HepG2 (cell line): ENCODE measurements at regions not wholly inside any gene's neighbourhood (a gene's known extent, or its start where the extent isn't known, plus 50 kb on each side); places are given as distances from the start of the nearest gene placed in this dataset.
A peak's percentile ranks its signal among the peaks of the same experiment; 100 is the strongest.

Experiments
- DNMT3B ChIP-seq: conservative IDR thresholded peaks from 2 replicates; pipeline ENCODE4 v1.6.1; 2016; ENCODE audit warnings: missing biosample characterization, control low read depth
- EEA1 ChIP-seq: sonication (generic); formaldehyde crosslinking; IDR thresholded peaks from 2 replicates; pipeline ENCODE4 v1.5.1; 2020; ENCODE audit warnings: mild to moderate bottlenecking, missing genetic modification reagents, borderline replicate concordance
- HIVEP1 ChIP-seq: sonication (generic); formaldehyde crosslinking; IDR thresholded peaks from 2 replicates; pipeline ENCODE4 v1.4.0; 2020; ENCODE audit warnings: mild to moderate bottlenecking, missing genetic modification reagents
- IRF2 ChIP-seq: IDR thresholded peaks from 2 replicates; pipeline ENCODE4 v1.6.1; 2018; ENCODE audit warnings: missing genetic modification reagents, missing compliant biosample characterization
- KLF12 ChIP-seq: sonication (generic); formaldehyde crosslinking; IDR thresholded peaks from 2 replicates; pipeline ENCODE4 v1.4.0; 2020; ENCODE audit warnings: missing genetic modification reagents, borderline replicate concordance
- KMT2A ChIP-seq: sonication (generic); formaldehyde crosslinking; IDR thresholded peaks from 2 replicates; pipeline ENCODE4 v1.4.0; 2020; ENCODE audit warnings: missing genetic modification reagents
- MAF1 ChIP-seq: sonication (generic); formaldehyde crosslinking; IDR thresholded peaks from 2 replicates; pipeline ENCODE4 v1.5.0; 2020; ENCODE audit warnings: missing genetic modification reagents, borderline replicate concordance
- MED13 ChIP-seq: sonication (generic); formaldehyde crosslinking; IDR thresholded peaks from 2 replicates; pipeline ENCODE4 v1.5.0; 2020; ENCODE audit warnings: missing genetic modification reagents
- NFE2L2 ChIP-seq: fragments of 150-350 bp; IDR thresholded peaks from 2 replicates; pipeline ENCODE4 v1.6.1; 2014; ENCODE audit warnings: low read length
- PRPF4 ChIP-seq: fragments of 200-400 bp; formaldehyde crosslinking; IDR thresholded peaks from 2 replicates; pipeline ENCODE4 v1.6.1; 2016; ENCODE audit warnings: low read length, low read depth; ENCODE audit not compliant: poor library complexity, severe bottlenecking
- RFX3 ChIP-seq: IDR thresholded peaks from 2 replicates; pipeline ENCODE4 v1.6.1; 2016; ENCODE audit warnings: missing biosample characterization, missing genetic modification reagents
- SNAI1 ChIP-seq: sonication (generic); formaldehyde crosslinking; IDR thresholded peaks from 2 replicates; pipeline ENCODE4 v1.5.0; 2020; ENCODE audit warnings: mild to moderate bottlenecking, missing genetic modification reagents, borderline replicate concordance
- TRAFD1 ChIP-seq: sonication (generic); formaldehyde crosslinking; IDR thresholded peaks from 2 replicates; pipeline ENCODE4 v1.5.1; 2020; ENCODE audit warnings: missing genetic modification reagents, mild to moderate bottlenecking, borderline replicate concordance
- ZBTB38 ChIP-seq: sonication (generic); formaldehyde crosslinking; IDR thresholded peaks from 2 replicates; pipeline ENCODE4 v1.5.1; 2020; ENCODE audit warnings: mild to moderate bottlenecking, missing genetic modification reagents
- ZBTB39 ChIP-seq: sonication (generic); formaldehyde crosslinking; IDR thresholded peaks from 2 replicates; pipeline ENCODE4 v1.5.0; 2020; ENCODE audit warnings: missing genetic modification reagents
- ZFYVE20 ChIP-seq: sonication (generic); formaldehyde crosslinking; IDR thresholded peaks from 2 replicates; pipeline ENCODE4 v1.8.0; 2023; ENCODE audit warnings: low read depth, mild to moderate bottlenecking, moderate library complexity, missing genetic modification reagents, borderline replicate concordance
- ZNF281 ChIP-seq: sonication (generic); formaldehyde crosslinking; IDR thresholded peaks from 2 replicates; pipeline ENCODE4 v1.4.0; 2020; ENCODE audit warnings: missing genetic modification reagents, borderline replicate concordance
- ZNF446 ChIP-seq: sonication (generic); formaldehyde crosslinking; IDR thresholded peaks from 2 replicates; pipeline ENCODE4 v1.5.0; 2020; ENCODE audit warnings: mild to moderate bottlenecking, missing genetic modification reagents
- ZNF510 ChIP-seq: sonication (generic); formaldehyde crosslinking; IDR thresholded peaks from 2 replicates; pipeline ENCODE4 v1.4.0; 2020; ENCODE audit warnings: low read depth, mild to moderate bottlenecking, missing genetic modification reagents
- ZNF530 ChIP-seq: sonication (generic); formaldehyde crosslinking; IDR thresholded peaks from 2 replicates; pipeline ENCODE4 v1.5.0; 2020; ENCODE audit warnings: low read depth, mild to moderate bottlenecking, missing genetic modification reagents
- ZNF547 ChIP-seq: sonication (generic); formaldehyde crosslinking; IDR thresholded peaks from 2 replicates; pipeline ENCODE4 v1.5.1; 2020; ENCODE audit warnings: mild to moderate bottlenecking, missing genetic modification reagents
- ZNF839 ChIP-seq: sonication (generic); formaldehyde crosslinking; IDR thresholded peaks from 2 replicates; pipeline ENCODE4 v1.4.0; 2020; ENCODE audit warnings: missing genetic modification reagents, mild to moderate bottlenecking, borderline replicate concordance
- TF ChIP-seq, protein P1 (sequence below): fragments of 450-650 bp; IDR thresholded peaks from 2 replicates; pipeline ENCODE4 v1.6.1; 2017
- TF ChIP-seq, protein P2 (sequence below): sonication (generic); formaldehyde crosslinking; IDR thresholded peaks from 2 replicates; pipeline ENCODE4 v1.4.0; 2020; ENCODE audit warnings: missing genetic modification reagents

- TF ChIP-seq, protein P1, sequence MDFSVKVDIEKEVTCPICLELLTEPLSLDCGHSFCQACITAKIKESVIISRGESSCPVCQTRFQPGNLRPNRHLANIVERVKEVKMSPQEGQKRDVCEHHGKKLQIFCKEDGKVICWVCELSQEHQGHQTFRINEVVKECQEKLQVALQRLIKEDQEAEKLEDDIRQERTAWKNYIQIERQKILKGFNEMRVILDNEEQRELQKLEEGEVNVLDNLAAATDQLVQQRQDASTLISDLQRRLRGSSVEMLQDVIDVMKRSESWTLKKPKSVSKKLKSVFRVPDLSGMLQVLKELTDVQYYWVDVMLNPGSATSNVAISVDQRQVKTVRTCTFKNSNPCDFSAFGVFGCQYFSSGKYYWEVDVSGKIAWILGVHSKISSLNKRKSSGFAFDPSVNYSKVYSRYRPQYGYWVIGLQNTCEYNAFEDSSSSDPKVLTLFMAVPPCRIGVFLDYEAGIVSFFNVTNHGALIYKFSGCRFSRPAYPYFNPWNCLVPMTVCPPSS: no peak
- no peak for TF ChIP-seq DNMT3B
- no peak for TF ChIP-seq MAF1 (CRISPR knock-in tag)
- TF ChIP-seq ZFYVE20 (CRISPR knock-in tag): no peak
- TF ChIP-seq RFX3 (CRISPR knock-in tag): no peak
- TF ChIP-seq MED13 (CRISPR knock-in tag): no peak
- TF ChIP-seq, protein P2, sequence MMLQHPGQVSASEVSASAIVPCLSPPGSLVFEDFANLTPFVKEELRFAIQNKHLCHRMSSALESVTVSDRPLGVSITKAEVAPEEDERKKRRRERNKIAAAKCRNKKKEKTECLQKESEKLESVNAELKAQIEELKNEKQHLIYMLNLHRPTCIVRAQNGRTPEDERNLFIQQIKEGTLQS (CRISPR knock-in tag): 0 out of 2 replicates have a peak, but pooled peaks have one; percentile 27
- no peak for TF ChIP-seq PRPF4
- peak; percentile 59; the same call in 1 of the 2 replicates for TF ChIP-seq EEA1 (CRISPR knock-in tag)
- 0 out of 2 replicates have a peak, but pooled peaks have one; percentile 68 for TF ChIP-seq TRAFD1 (CRISPR knock-in tag)
- TF ChIP-seq NFE2L2: no peak
- TF ChIP-seq ZNF530 (CRISPR knock-in tag): no peak
- TF ChIP-seq HIVEP1 (CRISPR knock-in tag): no peak
- no peak for TF ChIP-seq ZNF510
- no peak for TF ChIP-seq KLF12
- no peak for TF ChIP-seq SNAI1 (CRISPR knock-in tag)
- TF ChIP-seq ZNF839 (CRISPR knock-in tag): peak; percentile 73; the same call in 1 of the 2 replicates
- no peak for TF ChIP-seq ZBTB39
- TF ChIP-seq ZNF446: no peak
- no peak for TF ChIP-seq KMT2A (CRISPR knock-in tag)
- peak; percentile 73; the same call in 1 of the 2 replicates for TF ChIP-seq ZNF547 (CRISPR knock-in tag)
- peak; percentile 90 for TF ChIP-seq ZBTB38
- 0 out of 2 replicates have a peak, but pooled peaks have one; percentile 59 for TF ChIP-seq IRF2 (CRISPR knock-in tag)
- TF ChIP-seq ZNF281 (CRISPR knock-in tag): peak; percentile 35; the same call in 1 of the 2 replicates
Observed at GRCh38 chr6:137808836-137809315, 58.2 kb upstream of the TNFAIP3 start (continued).
